ENCODE measurements at regions not wholly inside any gene's neighbourhood (a gene's known extent, or its start where the extent isn't known, plus 50 kb on each side); places are given as distances from the start of the nearest gene placed in this dataset.

- Histone ChIP-seq H3K36me3 (ENCODE audit: insufficient read depth) (no peaks in the 10 kb centered on the region), H3F3A (replicated peaks; ENCODE audit: low read depth) (no peaks in the 10 kb centered on the region), H3K79me2 (replicated peaks; ENCODE audit: insufficient read depth) (no peaks in the 10 kb centered on the region), H3K4me3 (no peak overlapping the region), H3K27me3 (ENCODE audit: insufficient read depth) (no peaks in the 10 kb centered on the region), H4K20me1 (replicated peaks; ENCODE audit: insufficient read depth) (no peaks in the 10 kb centered on the region), H2AFZ (no peak overlapping the region), H3K4me1 (ENCODE audit: insufficient read depth) (peaks cover 6% of the 10 kb centered on the region; the same call in 1 of the 2 replicates), H3K9me2 (ENCODE audit: insufficient read depth) (no peaks in the 10 kb centered on the region), H3K27ac (ENCODE audit: low read depth) (no peak overlapping the region), H3K4me2 (no peak overlapping the region)
- Mint-ChIP-seq H3K9me3 (no peaks in the 10 kb centered on the region; the same call in 2 of the 3 replicates), H3K27ac (no peak overlapping the region), H3K27me3 (ENCODE audit: insufficient read depth, low read depth, poor library complexity) (peaks cover 2% of the 10 kb centered on the region), H3K36me3 (ENCODE audit: low read depth) (no peaks in the 10 kb centered on the region), H3K4me3 (no peak overlapping the region), H3K4me1 (peaks cover 3% of the 10 kb centered on the region; the same call in 1 of the 3 replicates)
- no peak for DNase-seq (ENCODE audit: low spot score)
- no peak for ATAC-seq
- TF ChIP-seq ZNF114 (CRISPR knock-in tag; IDR thresholded peaks at IDR 0.05) = no peak
- no peak for TF ChIP-seq CTCF (conservative IDR thresholded peaks at IDR 0.05; ENCODE audit: low read depth in 2 of 2)
- no peak for TF ChIP-seq NANOG (IDR thresholded peaks at IDR 0.05; ENCODE audit: borderline replicate concordance)
- TF ChIP-seq ZNF462 (CRISPR knock-in tag; IDR thresholded peaks at IDR 0.05) = no peak
- no peak for TF ChIP-seq POLR2AphosphoS5 (IDR thresholded peaks at IDR 0.05; ENCODE audit: low read depth)
- no peak for TF ChIP-seq STAT1 (IDR thresholded peaks at IDR 0.05; ENCODE audit: unreplicated experiment)
- TF ChIP-seq CREB1 (CRISPR knock-in tag; IDR thresholded peaks at IDR 0.05; ENCODE audit: low read depth) = no peak
- no peak for TF ChIP-seq JUNB (IDR thresholded peaks at IDR 0.05; ENCODE audit: unreplicated experiment)
- no peak for TF ChIP-seq REST (IDR thresholded peaks at IDR 0.05; ENCODE audit: unreplicated experiment)
- no peak for TF ChIP-seq ETS1 (IDR thresholded peaks at IDR 0.05)
- no peak for TF ChIP-seq EZH2 (IDR thresholded peaks at IDR 0.05; ENCODE audit: low read depth, unreplicated experiment)
- TF ChIP-seq ZNF331 (CRISPR knock-in tag; IDR thresholded peaks at IDR 0.05; ENCODE audit: low read depth) = no peak
- no peak for TF ChIP-seq EZH2phosphoT487 (IDR thresholded peaks at IDR 0.05; ENCODE audit: unreplicated experiment)
Measured at GRCh38 chr2:196238836-196239380, 67.5 kb upstream of the STK17B start.

Measured in GM23338 (cell line).